COR-L47 (cell line): ENCODE measurements at regions not wholly inside any gene's neighbourhood (a gene's known extent, or its start where the extent isn't known, plus 50 kb on each side); places are given as distances from the start of the nearest gene placed in this dataset.

Experiments used
- DNase-seq: peaks from one replicate; lab custom pipeline; 2025; lab: John Stamatoyannopoulos, UW

DNA sequence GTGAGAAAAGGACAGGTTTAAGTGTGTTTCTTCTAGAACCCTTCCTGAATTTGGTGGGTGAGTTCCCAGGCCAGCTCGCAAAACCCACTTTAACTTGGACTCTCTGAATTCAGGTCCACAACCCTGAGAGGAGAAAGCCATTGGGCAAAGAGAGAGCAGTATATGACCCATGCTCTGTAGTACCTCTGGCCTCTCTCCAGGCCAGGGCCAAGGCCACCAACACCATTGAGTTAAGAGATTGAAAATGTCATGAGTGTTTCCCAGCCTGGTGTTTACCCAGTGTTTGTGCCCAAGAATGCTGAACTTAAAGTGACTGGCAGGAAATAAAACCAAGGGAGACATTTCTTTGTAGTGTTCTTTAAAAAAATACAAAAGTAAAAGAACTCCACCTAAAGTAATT is 410.4 kb upstream of the CDH5 start:
- DNase-seq: no peak

DNA sequence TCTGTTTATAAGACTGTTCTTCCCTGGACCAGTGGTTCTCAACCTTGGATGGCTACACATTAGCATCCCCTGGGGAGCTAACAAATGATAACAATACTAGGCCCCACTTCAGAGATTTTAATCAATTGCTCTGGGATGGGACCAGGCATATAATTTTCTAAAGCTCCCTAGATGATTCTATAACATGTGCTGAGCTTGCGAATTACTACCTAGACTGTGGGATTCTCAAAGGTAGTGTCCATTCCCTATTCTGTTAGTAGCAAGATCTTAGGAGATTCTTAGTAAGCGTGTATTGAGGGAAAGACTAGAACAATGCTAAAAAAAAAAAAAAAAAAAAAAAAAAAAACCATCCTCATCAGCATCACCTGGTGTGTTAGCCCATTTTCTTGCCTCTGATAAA is 412.0 kb upstream of the CDH5 start:
- no peak for DNase-seq

GRCh38 chr16:65950211-65950610 is 416.3 kb upstream of the CDH5 start:
- no peak for DNase-seq

GRCh38 chr16:65948361-65948760 is 418.1 kb upstream of the CDH5 start:
- DNase-seq: no peak

DNA sequence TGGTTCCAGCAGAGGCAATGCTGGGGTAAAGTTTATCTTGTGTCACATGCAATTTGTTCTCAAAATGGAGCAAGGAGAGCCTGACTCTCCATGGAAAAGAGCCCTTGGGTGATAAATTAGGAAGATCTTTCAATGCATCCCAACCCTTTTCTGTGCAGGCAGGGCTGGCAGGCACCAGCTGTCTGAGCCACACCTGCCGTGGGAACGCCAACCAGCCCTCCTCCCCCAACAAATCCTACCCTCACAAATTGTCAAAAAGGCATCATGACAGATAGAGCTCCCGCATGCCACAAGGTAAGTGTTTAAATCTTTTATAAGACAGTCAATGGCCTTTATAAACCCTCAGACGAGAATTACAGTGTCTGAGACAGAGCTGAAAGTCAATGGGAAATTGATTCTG is 418.5 kb upstream of the CDH5 start:
- no peak for DNase-seq

GRCh38 chr16:65945493-65945892 is 421.0 kb upstream of the CDH5 start:
- DNase-seq: no peak

DNA sequence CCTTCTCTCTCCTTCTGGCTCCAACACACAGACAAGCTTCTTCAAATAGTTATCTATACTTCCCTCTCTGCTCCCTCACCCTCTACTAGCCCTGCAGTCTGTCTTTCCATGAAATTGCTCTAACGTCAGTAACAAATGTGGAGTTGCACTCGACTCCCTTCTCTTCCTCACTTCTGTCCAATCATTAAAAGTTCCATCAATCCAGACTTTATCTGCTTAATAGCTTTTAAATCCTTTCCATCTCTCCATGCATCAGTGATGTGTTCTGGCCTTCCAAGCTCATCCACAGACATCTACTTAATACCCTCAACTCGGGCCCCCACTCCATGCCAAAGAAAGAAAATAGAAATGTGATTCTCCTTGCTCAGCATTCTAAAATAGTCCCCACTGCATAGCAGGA is 422.1 kb upstream of the CDH5 start:
- DNase-seq: no peak

- no peak for DNase-seq
Observed at GRCh38 chr16:65940711-65941110, 425.8 kb upstream of the CDH5 start.

DNA sequence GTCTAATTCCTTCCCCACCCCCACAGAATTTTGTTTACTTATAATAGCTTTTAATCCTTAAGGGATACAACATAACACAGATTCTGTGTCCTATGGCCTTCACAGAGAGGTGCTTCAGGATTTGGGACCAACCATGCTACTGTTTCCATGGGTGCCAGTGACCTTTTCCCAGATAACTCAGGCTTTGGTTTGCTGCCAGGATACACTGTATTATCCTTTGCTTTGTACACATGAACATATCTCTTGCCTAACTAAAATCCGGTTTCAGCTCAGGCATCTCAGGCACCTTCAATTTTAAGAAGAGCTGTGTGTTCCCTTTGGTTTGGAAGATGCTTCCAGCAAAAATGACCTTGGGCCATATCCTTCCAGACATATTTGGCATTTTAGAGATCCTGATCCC is 428.4 kb upstream of the CDH5 start:
- DNase-seq: no peak

GRCh38 chr16:65937455-65937854 is 429.0 kb upstream of the CDH5 start:
- no peak for DNase-seq

- no peak for DNase-seq
Observed at GRCh38 chr16:65936096-65936495, 430.4 kb upstream of the CDH5 start.

GRCh38 chr16:65934443-65934842 is 432.0 kb upstream of the CDH5 start:
- no peak for DNase-seq

DNA sequence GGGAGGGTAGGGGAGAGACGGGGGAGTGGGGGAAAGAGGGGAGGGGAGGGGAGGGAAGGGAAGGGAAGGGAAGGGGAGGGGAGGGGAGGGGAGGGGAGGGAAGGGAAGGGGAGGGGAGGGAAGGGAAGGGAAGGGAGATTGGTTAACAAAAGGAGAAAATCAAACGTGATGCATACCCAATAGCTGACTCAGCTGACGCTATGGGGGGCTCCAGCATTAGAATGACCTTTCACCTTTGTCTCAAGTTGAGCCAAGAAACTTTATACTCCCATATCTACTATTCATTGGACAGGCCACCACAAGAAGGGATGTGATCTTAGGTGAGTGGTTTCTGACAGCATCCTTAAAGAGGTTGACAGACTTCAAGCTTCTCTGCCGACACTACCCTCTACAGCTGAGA is 432.8 kb upstream of the CDH5 start:
- no peak for DNase-seq

DNA sequence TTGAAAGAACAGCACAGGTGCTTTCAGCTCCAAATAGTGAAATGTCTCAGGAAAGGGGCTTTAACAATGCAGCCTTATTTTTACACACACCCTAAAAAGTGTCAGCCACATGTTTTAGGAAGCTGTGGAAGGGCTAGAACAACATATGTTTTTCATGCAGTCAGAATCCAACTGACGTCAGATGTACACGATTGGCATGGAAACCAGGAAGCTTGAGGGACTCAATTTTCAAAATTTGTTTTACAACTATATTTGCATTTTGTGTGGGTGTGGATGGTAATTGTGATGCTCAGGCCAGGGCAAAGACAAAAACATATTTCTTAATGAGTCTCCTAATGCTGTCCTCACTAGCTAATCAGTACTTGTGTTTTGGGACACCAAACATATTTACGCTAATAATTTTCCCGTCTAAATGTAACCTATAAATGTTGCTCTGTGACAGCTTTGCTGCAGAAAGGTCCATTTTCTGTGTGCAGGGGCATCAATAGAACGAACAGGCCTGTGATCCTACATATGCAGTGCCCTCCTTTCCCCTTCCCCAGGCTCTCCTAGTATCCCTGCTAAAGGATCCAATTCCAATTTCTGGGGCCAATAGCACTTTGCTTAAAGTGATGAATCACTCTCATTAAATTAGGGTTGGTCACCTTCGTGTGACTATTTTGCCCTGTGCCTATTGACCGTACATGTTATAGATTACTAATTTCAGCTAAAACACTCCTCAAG is 434.0 kb upstream of the CDH5 start:
- no peak for DNase-seq

GRCh38 chr16:65922923-65923322 is 443.6 kb upstream of the CDH5 start:
- DNase-seq: no peak

- no peak for DNase-seq
Observed at GRCh38 chr16:65919986-65920376, 446.5 kb upstream of the CDH5 start.

DNA sequence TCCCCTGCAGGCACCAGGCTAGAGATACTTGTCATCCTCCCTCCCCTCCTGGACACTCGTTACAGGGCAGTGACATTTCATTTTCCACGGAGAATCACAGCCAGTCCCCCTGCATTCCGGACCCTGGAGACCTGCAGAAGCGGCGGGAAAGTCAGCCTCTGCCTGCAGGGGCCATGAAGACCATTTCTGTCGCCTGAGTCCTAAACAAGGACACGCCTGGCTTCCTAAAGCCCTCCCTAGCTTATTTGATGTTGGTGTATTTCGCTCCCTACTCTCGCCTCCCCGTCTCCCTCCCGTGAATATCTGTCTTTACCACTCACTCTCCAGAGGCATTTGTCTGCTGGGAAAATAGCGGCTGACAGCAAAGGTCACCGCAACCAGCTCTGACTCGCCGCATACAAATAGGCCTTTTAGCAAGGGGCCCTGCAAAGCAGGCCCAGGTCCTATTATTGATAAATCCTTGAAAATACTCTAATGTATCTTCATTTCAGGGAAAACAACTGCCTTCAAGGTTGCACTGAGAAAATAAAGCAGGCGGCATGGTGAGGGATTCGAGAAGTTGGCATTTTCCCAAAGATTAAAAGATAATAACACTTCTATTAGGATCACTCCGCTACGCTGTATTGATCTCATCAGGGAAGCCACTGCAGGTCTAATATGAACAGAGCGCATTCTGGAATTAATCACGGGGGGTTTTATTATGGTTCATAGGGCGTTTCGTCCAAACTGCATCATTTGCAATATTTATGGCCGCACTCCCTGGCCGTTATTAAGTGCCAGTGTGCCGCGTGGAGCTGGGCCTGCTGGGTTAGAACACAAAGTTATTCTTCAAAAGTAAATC is 447.1 kb upstream of the CDH5 start:
- DNase-seq: no peak

GRCh38 chr16:65917466-65917865 is 449.0 kb upstream of the CDH5 start:
- no peak for DNase-seq

DNA sequence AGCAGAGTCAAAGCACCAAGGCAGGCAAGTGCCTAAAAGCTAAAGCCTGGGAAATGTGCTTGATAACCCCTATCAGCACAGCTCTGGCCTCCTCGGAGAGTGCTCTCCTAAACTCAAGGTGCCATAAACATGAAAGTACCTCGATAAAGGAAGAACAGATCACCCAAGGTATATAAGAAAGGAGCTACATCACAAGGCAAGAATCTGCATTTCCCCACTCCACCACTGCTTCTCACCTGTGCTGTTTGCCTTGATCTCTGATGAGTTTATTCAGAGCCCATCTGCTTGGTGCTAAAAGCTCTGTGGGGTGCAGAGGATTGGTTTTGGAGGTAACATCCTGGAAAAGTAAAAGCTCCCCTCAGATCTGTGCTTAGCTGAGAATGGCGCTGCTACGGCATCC is 449.5 kb upstream of the CDH5 start:
- no peak for DNase-seq

GRCh38 chr16:65910291-65910690 is 456.2 kb upstream of the CDH5 start:
- no peak for DNase-seq

DNA sequence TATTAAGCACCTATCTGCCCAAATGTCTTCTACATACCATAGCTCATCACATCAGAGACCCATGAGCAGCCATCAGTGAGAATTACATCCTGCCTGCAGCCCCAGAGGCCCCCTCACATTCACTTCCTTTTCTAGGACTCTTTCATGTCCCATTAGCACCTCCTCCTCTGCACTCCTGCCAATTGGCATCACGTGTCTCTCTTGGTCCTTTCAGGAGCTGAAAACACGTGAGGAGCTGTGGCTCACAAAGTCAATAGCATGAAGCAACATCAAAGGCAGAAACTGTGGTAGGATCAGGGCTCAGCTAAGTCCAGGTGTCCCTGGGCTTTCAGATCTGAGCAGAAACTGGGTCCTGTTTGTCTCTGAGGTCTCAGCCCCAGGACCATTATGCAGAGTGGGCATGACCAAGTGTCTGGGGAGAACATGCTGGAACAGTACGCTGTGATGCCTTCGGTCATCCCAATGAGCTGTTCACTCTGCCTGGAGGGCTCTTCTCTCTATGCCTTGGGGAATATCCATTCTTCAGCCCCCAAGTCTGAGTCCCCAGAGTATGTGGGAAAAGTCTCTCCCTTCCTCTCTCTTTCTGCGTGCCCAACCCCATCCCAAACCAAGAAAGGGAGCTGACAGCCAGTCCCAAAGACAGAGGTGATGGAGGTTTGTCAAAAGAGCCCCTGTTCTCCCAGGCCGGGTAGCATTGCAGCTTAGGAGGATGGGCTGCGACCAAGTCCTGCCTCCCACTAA is 457.0 kb upstream of the CDH5 start:
- no peak for DNase-seq

DNA sequence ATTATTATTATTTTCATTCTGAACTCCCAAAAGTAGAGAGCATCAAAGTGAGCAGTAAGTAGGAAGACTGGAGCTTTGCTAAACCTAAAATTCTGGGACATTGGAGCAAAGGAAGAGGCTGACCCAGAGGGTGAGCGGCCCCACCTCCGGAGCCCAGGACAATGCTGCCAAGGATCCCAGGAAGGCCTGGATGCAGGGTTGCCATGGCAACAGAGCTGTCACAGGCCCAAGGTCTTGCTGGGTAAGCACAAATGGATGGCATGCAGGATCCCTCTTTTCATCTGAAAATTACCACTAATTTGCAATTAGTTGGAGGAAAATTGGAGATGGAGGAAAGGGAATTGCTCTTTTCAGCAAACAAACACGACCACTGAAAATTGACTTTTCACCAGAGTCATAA is 457.9 kb upstream of the CDH5 start:
- DNase-seq: no peak

DNA sequence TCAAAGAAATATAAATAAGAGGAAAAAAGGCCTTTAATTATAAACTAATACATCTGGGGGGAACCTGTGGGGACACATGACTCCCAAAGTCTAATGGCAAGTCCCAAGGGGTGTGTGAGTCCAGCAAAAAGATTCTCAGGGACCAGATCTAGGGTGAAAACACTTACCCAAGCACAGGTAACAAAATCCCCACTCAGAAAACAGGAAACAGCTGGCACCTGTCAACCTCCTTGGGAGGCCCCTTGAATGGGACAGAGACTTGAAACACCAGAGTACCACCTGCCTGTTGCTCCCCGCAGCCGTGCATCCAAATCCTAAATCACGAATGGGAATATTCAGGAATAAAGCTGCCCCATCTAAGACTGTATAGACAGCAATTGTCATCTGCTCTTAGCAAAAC is 461.2 kb upstream of the CDH5 start:
- no peak for DNase-seq
